ENCODE measurements at regions not wholly inside any gene's neighbourhood (a gene's known extent, or its start where the extent isn't known, plus 50 kb on each side); places are given as distances from the start of the nearest gene placed in this dataset.
"Not testable (repeated sequence)": the region's sequence is repeated elsewhere in the genome, so short reads cannot be mapped to it uniquely, and the experiment has no call there.

DNA sequence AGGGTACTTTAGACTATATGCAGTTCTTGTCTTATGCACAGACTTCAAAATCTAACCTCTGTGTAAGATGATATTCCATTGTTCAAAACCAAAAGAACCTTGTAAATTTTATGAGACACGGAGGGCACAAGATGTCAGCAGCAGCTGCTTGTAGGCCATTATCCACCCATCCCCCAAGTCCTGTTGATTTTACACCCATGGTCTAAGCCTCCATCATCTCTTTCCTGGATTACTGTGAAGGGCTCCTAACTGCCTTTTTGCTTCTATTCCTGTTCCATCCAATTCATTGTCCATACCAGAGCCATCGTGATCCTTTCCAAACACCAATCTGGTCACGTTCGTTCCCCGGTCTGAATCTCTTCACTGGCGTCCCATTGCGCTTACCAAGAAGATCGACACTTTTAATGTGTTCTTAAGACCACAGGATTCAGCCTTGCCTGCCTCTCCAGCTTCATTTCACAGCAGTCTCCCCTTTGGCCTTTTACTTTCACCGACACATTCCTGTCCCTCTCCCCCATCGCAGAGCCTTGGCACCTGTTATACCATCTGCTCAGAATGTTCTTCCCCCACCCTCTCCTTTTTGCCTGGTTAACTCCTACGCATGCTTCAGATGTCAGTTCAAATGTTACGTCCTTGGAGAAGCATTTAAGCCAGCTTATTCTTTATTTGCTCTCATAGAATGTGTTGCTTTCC is 107.3 kb upstream of the POU3F1 start:
- DNase-seq: no peak

- no peak for DNase-seq
Measured at GRCh38 chr1:38153066-38153777, 106.6 kb upstream of the POU3F1 start.

DNA sequence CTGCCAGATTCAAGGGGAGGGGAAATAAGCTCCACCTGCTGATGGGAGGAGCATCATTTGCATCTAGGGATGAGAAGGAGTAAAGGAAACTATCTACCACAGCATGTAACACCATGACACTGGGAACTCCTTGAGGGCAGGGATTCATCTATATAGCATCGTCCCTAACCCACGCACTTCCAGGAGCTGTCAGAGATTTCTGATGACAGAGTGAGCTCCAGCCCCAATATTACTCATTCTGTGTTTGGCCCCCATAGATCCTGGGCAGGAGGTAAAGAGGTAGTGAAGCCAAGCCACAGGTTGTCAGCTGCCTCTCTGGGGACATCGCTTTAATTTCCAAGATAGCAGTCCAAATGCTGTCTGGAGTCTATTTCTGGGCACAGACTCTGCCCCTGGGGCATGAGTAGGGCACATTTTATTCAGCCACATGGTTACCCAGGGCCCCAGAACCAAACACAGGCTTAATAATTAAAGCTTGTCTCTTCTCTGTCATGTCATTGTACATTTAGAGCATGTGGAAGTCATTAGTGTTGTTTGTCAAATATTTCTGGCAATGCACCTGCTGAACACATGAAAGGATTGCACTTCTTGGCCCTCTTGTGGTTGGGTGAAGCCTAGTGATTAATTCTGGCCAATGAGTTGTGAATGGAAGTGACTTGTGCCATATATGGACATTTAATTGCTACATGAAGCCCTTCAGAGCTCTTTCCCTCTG is 105.9 kb upstream of the POU3F1 start:
- DNase-seq: no peak

GRCh38 chr1:38151399-38151798 is 104.8 kb upstream of the POU3F1 start:
- no peak for DNase-seq

DNA sequence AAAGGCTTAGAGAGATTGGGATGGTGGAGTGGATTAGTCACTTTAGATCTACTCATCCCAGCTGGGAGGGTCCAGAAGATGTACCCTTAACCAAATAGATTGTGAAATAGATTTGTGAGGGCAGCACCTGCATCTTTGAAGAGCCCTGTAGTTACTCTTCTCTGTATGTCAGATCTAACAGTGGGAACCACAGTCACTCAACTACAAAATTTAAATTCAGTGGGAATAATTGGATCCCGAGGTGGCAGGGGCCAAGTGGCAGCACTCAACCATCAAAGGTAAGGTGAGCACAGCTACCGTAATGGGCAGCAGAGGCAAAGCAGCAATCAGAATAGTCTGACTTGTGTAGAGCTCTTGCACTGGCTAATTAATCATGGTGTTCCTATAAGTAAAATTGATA is 99.5 kb upstream of the POU3F1 start:
- not testable (repeated sequence) for DNase-seq

GRCh38 chr1:38142606-38143005 is 96.0 kb upstream of the POU3F1 start:
- no peak for DNase-seq

DNA sequence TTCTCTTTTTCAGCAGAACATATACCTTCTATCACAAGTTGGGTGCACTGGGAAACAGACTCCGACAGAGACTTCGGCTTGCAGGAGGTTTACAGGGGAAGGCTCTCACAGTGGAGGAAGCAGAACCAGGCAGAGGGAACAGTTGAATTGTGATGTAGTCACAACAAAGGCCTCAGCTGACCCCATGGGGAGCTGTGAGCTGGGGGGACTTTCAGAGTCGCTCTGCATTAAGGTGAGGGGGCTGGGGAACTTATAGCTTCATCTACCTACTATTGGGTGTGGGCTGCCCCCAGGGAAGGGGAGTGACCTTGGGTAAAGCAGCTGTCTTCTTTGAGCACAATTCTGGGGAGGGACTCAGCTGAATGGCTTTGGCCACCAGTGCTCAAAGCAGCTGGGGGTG is 94.9 kb upstream of the POU3F1 start:
- DNase-seq: no peak

DNA sequence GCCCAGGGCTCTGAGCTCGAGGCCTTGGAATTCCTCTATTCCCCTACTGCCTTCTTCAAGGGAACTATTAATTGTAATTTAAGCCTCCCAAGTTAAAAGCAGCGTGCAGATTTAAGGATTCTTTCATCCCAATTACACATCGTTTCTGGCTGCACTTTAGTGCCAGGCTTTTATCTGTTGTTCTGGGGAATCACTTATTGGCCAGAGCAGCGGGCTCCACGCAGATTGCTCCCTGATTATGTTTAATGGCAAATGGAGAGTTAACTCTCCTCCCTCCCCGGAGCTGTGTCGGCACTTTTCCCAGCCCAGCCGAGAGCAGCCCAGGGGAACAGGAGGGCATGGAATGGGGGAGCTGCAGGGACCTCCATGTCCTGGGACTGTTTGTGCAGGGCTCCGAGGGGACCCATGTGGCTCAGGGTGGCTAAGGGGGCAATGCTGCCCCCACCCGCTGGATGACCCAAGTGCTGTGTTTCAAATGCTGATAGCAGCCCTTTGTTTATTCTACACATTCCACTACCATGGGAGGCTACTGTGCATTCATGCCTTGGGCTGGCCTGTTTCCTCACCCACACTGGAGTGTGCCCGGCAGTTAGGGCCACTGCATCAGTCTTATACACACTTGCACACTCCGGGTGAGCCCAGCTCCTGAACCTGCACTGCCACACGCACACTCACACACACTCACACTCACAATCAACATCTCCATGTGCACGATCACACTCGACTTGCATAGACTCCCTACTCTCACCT is 93.3 kb upstream of the POU3F1 start:
- DNase-seq: no peak

DNA sequence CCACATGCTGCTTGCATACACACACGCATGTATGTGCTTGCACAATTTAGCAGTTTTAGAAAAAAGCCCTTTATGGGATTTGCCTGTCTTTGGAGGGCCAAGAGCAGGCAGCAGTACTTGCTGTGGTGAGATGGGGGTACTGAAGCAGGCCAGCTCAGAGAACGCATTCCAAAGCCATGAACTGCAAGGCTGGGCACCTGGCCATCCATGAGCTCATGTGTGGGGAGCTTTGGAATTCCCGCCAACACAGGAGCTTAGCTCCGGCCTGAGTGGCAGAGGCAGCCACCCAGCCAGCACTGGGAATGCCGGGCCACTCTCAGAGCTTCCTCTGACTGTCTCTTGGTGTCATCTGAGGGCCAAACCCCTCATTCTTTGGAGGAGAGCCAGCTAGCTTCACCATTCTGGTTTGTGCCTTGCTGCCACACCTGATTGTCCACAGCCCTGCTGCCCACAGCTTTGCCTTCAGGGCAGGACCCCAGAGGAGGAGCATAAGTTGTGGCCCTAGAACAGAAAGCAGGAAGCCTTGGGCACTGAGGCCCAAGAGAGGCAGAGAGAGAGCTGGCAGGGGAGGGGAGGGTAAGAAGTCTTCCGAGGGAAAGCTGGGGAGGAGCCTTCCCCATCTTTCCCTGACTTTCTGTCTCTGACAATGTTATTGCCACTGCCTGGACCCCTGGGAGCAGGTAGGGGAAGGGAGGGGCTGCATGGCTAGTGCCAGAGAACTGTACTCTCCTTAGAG is 92.1 kb upstream of the POU3F1 start:
- no peak for DNase-seq

DNA sequence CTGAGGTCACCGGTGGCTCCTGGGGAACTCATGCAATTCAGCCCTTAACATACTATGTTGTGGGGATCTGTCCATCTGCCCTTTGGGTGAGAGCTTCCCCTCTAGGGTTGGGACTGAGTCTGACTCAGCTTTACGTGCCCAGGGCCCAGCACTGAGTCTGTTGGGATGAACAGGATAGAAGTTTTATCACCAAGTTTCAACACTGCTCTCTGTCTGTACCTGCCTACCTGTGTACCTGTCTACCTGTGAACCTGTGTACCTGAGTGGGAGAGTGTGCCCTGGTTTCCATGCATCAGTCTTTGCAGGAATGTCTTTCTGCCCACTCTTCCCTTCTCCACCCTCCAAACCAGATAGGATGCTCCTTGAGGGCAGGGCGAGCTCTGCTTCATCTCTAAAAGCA is 90.6 kb upstream of the POU3F1 start:
- DNase-seq: no peak

GRCh38 chr1:38135625-38136414 is 89.2 kb upstream of the POU3F1 start:
- no peak for DNase-seq

GRCh38 chr1:38134294-38134755 is 87.7 kb upstream of the POU3F1 start:
- no peak for DNase-seq

GRCh38 chr1:38133756-38134155 is 87.2 kb upstream of the POU3F1 start:
- no peak for DNase-seq

- no peak for DNase-seq
Measured at GRCh38 chr1:38133304-38133703, 86.7 kb upstream of the POU3F1 start.

- no peak for DNase-seq
Measured at GRCh38 chr1:38132681-38133080, 86.1 kb upstream of the POU3F1 start.

- DNase-seq: no peak
Measured at GRCh38 chr1:38131024-38131585, 84.5 kb upstream of the POU3F1 start.

- no peak for DNase-seq
Measured at GRCh38 chr1:38129971-38130370, 83.4 kb upstream of the POU3F1 start.

GRCh38 chr1:38129473-38129872 is 82.9 kb upstream of the POU3F1 start:
- DNase-seq: no peak

DNA sequence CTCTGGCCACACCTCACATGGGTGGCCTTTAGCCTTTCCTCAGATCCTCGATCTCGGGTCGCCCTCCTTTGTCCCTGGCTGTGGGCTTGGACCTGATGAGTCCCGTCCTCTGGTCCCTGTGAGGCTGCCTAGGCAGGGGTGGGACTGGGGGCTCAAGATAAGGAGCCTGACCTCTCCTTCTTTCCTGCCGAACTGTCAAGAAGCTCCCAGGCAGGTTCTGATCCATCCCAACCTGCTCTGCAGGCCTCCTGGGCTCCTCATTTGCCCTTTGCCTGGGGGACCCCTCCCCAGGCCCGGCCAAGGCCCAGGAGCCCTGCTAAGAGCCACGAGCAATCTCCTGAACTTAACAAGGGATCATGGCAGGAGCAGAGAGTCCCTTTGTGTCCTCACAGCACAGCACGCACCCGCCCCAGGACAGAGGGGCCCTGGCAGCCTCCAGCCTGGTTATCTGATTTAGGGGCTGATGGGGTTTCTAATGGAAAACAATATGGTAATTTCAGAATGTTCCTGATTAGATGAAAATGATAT is 82.4 kb upstream of the POU3F1 start:
- no peak for DNase-seq

GRCh38 chr1:38128511-38128910 is 81.9 kb upstream of the POU3F1 start:
- no peak for DNase-seq

- no peak for DNase-seq
Measured at GRCh38 chr1:38127428-38127827, 80.8 kb upstream of the POU3F1 start.
